CMK (cell line): ENCODE measurements at regions not wholly inside any gene's neighbourhood (a gene's known extent, or its start where the extent isn't known, plus 50 kb on each side); places are given as distances from the start of the nearest gene placed in this dataset.

ENCODE experiments used
- DNase-seq: peaks from one replicate; pipeline ENCODE4 v3.0.0-alpha.2; 2010; ENCODE audit warnings: low read depth

DNA sequence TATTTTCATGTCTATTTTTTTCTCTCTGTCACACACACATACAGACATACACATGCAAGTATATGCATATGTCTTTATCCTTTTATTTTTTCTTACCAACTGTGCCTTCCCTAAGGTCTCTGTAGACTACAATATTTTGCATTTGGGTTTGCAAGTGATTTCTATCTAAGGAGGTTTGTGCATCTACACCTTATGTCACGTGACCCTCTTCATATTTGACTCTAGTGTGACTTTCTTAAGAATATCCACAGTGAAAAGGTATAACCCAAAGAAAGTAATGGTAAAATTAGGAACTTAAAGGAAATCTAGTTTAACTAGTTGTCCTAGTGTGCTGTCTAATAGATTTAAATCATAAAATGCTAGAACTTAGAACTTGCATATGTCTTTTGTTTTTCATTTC lies 298.8 kb upstream of the LRIG3 start:
- no peak for DNase-seq

DNA sequence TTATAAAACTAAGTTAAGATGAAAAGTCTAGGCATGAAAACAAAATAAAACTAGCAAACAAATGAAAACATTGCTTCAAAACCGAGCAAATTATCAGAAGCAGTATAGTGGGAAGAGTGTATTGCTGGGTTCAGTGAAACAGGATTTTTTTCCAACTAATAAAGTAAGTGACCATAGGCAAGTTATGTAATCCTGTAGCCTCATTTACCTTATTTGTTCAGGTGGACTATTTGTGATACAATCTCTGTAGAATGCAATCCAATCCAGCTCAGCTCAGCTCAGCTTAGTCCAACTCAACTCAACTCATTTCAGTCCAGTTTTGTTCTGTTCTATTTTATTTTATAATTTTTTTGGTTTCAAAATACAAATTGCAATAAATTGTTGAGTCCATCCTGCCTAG lies 276.7 kb upstream of the LRIG3 start:
- no peak for DNase-seq

DNA sequence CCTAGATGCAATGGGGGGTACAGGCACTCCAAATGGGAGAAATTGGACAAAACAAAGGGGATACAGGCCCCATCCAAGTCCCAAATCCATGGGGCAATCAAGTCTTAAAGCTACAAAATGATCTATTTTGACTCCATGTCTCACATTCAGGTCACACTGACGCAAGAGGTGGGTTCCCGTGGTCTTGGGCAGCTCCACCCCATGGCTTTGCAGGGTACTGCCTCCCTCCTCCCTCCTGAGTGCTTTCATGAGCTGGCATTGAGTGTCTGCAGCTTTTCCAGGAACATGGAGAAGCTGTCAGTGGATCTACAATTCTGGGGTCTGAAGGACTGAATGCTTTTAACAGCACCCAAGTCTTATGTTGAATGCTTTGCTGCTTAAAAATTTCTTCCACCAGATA lies 274.5 kb upstream of the LRIG3 start:
- no peak for DNase-seq

DNA sequence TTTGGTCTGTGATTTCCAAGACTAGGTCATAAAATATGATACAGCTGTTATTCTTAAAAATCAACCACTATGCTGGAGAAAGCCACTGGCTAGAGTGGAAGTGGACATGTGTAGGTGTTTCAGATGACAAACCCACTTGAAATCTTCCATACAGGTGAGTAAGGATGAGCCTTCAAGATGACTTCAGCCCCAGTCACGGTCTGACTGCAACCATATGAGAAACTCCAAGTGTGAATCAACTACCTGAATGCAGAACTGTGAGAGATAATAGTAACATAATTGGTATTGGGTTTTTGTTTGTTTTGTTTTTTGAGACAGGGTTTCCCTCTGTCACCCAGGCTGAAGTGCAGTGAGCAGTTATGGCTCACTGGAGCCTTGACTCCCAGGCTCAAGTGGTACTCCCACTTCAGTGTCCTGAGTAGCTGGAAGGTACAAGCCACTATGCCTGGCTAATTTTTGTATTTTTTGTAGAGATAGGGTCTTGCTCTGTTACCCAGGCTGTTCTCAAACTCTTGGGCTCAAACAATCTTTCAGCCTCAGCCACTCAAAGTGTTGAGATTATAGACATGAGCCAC lies 273.3 kb upstream of the LRIG3 start:
- DNase-seq, result no peak

DNA sequence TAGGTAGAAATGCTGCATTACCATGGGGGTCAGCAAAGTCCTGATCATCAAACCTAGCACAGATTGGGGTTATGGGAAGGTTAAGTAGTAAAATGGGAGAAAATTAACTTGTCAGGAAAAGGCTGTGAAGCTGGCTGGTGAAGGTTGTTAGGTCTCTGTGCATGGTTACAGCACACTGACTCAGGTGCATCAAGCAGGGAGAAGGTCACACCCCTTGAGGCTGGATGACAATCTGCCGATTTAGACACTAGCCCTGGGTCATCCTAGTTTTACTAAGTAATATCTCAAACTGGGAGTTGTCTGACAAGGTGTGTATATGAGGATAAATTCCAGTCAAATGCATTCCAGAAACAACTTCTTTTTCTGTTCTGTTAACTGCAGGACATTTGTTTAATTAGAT lies 271.1 kb upstream of the LRIG3 start:
- no peak for DNase-seq

DNA sequence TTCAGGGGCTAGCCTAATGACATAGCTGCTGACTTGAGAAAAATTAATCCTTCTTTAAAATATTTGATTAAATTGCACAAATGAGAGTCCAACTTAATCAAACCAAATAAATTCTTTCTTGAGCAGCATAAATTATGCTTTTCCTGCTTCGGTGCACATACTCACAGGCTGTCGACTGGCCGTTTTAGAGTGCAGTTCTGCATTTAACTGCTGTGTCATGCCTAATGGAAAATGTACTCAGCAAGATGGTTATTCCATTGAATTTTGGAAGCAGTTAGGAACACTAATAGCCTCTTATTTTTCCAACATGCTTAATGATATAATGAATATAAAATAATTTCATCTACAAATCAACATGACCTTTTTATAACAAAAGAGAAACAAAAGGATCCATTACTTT lies 266.1 kb upstream of the LRIG3 start:
- DNase-seq, result no peak

DNA sequence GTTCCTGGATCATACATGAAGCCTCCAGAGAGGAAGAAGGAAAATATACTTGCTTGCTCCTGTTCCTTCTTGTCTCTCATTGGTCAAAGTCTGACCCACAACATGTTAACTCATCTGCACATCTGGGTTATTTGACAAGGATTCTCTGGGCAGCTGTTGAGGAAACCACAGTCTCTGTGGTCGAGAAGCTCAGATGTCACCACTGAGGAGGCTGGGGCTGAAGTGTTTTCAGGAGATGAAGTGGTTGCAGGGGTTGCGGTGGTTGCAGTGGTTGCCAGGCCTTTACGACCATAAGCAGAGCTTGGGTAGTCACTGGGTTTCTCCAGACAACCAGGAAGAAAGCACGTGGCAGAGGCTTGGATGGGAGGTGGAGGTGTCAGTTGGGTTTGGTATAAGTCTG lies 265.0 kb upstream of the LRIG3 start:
- DNase-seq, result peak; percentile 7

DNA sequence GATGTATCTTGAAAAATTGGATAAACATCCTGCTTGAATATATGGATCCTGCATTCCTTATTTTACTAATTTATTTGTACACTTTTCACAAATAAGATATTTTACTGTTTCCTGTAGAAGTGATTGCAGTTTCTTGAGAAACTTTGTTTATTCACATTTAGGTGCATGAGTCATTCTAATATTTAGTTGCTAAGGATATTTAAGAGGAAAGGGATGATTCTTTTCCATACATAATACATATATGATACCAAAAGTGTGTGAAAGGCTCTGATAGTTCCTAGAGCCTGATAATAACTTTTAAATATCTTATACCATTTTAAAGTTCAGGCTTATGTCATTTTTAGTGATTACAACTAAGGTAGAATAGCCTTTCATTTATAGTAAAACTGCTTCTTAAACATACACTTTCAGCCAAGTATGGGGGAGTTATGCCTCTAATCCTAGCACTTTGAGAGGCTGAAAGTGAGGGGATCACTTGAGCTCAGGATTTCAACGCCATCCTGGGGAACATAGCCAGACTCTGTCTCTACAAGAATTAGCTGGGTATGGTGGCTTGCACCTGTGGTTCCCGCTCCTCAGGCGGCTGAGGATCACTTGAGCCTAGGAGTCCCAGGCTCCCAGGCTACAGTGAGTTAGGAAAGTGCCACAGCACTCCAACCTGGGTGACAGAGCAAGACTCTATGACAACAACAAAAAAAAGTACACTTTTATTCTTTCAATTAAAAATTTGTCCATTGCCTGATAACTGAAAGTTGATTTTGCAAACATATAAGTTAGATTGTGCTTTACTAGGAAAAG lies 262.6 kb upstream of the LRIG3 start:
- DNase-seq, result no peak

DNA sequence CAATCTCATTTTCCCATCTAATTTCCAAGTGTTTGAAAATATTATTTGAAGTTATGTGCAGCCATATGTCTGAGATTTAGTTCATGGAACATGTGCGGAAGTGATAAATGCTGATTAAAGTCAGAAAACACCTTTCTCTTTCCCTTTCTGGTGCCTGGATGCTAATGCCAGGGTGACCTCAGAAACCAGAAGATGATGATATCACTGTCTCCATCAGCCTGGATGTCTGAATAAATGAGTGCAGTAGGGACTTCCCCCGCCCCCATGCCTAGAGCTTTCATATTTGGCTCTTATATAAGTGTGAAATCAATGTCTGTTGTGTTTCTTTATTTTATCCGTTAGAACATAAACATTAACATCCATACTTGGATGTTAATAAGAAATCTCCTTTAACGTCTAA lies 261.9 kb upstream of the LRIG3 start:
- no peak for DNase-seq

DNA sequence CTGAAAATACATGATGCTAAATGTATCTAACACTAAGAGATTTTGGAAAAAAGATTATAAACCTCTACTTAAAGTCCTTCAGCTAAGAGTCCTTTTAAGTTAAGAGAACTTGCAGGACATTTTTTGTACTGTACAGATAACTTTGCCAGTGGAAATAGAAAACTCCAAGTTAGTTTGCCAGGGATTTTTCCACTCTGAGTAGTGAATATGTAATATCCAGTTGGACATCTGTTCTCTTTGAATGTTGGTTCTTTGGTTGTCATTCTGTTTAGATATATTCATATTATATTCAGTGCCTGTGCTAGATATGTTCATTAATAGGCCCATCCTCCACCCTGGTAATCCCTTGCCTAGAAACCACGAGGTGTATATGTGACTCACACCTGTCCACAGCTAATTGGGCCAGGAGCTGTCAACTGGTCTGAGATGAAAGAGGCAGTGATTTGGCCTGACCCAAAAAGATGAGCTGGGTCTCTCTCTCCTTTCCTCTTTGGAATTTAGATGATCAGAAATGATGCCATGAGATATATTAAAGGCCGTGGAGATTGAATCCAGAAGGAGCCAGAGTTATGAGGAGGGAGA lies 261.0 kb upstream of the LRIG3 start:
- no peak for DNase-seq

DNA sequence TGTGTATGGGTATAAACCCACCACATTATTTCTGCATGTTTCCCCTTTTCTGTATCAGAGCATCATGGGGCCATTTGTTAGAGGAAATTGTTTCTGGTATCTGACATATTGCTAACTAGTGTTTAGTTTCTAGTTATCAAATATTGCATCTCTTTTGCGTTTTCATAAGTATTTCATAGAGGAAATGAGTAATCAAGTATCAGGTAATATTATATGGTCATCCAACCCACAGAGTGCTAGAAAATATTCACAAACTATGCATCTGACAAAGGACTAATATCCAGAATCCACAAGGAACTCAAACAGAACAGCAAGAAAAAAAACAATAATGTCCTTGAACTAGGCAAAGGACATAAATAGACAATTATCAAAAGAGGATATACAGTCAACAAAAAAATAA lies 258.9 kb upstream of the LRIG3 start:
- DNase-seq, result no peak

DNA sequence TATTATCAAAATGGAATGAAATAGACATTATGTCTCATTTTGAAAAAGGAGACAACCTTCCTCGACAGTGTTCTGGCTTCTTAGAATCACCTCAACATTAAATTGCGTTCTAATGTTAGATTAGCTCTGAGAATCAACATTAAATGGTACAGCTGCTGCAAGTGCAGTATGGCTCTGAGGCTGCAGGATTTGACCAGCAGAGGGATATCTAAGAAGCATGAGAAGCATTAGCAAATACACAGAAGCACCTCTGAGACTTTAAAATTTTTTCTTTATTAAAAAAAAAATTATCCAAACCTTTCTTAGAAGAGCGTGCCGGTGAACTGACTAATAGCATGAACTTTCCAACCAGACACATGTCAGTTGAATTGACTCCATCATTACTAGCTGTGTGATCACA lies 253.4 kb upstream of the LRIG3 start:
- no peak for DNase-seq

DNA sequence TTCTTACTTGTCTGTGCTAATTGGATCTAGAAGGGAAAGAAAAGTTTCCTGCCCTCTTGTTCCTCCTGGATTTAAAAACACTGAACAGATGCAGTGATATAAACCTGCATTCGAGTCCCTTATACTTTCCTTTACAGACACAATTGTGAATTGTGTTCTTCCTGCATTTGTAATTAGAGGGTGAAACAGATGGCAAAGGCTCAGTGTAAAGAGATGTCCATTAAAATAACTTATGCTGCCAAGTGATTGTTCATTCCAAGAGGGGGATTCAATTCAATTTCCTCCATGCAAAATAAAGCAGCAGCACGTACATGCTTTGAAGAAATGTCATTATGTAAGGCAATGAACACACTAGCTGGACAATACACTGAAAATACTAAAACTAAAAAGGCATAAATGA lies 248.3 kb upstream of the LRIG3 start:
- no peak for DNase-seq

DNA sequence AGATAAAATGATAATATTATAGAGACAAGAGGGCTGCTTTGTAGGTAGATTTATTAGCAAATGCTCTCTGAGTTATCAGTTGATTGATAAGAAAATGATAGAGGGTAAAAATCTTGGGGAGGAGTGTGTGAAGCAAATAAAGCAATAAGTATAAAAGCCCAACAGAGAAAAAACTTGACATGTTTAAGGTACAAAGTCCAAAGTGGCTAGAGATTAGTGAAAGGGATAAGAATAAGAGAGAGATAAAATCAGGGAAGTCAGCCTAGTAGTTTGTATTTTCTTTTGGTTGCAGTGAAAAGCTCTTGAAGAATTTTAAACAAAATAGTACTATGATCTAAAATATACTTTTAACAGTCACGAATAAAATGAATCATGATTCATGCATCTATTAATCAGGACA lies 246.2 kb upstream of the LRIG3 start:
- DNase-seq, result no peak

DNA sequence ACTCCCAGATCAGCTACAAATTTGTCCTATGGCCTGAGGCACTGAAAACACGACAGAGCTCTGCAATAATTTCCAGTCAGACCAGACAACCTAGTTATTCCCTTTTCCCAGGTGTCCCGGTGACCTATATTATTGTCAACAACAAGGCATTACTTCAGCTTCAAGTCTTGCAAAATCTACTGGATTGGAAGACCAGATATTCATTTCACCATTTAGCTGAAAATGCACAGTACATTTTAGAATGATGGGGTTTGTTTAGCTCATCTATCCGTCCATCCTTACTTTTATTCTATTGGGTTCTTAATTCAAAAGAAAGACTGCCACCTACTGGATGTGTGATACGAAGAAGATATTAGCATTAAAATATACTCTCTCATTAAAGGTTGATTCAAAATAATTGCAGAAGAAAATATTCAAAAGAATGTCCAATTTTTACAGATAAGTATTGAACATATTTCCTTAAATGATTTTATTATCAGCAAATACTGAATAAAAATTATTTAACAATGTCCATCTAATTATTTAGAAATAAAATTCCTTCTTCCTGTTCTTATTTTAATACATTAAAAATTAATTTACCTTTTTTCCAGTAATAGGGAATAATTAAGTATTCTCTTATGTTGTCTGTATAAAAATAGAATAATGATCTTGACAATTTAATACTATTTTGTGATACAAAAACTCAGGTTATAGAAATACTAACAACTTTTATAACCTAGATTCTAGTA lies 244.9 kb upstream of the LRIG3 start:
- DNase-seq, result no peak

DNA sequence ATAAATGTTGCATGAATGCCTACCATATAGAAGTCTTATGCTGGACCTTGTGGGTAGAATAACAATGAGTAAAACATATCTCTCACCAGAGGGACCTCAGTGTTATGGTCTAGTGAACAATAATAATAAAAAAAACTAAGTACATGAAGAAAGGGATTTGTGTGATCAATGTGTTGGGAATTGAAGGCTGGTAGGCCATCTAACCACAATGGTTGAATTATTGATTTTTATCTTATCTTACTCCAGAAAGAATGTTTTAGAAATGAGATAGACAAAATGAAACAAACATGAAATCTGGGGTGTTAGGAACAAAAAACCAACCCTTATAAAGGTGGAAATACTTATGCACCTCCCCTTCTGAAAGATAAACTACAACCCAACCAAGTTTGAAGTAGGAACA lies 243.9 kb upstream of the LRIG3 start:
- DNase-seq, result no peak

DNA sequence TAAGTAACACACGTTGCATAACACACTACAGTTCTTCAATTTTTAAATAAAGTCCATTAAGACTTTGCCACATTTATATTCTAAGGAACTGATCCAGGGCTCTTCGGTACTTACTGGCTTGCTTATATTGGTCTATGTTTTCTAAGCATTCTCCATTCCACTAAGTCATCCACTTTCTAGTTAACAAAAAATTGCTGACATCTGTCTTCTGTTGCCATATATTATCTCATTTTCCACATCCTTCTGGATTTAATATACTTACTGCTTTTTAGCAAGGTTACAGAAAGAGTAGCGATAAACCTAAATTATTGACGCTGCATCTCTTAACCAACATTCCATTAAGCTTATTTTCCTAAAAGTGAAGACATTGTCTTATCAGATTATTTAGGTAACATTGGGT lies 238.4 kb upstream of the LRIG3 start:
- no peak for DNase-seq

DNA sequence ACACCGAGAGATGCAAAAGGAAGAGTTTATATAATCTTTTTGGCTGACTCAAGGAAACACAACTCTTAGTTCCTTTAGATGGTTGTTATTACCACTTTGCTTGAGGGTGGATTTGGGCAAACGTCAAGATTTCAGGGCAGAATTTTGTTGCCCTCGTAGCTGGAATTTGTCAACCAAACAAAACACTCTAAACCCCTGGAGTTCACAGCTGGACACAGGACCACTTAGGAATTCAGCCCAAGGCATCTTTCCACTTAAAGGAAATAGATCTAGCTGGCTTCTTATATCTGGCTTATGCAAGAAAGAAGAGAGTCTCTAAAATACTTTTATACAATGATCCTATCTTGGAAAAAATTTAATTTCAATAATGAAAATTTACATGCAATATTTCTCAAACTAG lies 237.8 kb upstream of the LRIG3 start:
- no peak for DNase-seq

DNA sequence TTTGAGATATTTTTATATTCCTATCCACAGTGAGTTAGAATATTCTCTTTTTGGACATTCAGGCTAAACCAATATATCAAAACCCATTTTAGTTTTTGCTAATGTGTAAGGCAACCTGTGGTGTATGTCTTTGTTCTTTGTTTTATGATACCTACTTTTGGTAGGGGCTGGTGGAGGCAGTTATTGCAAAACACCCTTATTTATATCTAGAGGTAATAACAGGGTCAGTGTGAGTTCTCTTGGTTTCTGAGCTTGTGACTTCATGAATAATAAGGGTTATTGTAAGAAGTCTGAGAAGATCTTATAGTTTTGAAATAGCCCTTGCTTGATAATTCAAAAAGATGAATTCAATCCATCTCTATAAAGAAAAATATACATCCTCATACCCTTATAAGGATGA lies 235.1 kb upstream of the LRIG3 start:
- no peak for DNase-seq

DNA sequence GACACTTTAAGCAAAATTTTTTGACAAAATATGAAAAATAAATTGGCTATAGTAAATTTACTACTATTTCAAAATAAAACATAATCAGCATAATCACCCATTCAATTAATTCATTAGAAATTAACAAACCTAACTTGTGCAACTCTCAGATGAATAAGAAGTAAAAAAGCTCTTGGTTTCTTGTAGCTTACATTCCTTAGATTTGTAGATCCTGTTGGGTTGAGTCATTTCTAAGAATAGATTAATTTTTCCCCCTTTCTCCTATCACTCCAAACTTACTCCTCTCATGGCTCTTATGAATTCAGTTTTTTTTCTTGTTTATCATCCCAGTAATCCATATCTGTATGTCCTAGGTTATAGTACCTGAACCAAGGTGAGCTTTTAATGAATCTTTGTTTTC lies 230.9 kb upstream of the LRIG3 start:
- DNase-seq, result no peak

DNA sequence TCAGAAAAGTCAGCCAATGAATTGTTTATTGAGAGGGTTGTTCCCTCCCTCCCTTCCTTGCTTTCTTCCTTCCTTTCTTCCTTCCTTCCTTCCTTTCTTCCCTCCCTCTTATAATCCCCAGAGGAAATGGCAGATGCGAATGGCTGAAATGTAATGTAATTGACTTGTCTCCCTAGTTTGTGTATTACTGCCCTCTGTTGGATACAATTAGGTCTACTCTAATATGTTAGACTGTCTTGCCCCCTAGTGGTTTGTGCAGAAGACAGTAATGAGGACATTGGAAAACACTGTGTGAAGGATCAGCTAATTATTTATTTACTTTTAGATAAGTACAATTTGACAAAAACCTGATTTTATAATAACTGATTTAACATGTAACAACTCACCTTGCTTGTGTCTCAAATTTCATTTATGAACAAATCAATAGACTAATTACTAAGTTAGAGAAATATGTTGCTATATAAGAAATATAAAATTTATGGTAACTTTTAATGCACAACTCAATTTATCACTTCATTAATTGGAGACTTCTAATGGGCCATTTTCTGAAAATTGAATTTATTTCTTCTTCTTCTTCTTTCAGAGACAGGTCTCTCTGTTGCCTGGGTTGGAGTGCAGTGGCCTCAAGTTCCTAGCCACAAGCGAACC lies 229.8 kb upstream of the LRIG3 start:
- DNase-seq, result peak; percentile 12

DNA sequence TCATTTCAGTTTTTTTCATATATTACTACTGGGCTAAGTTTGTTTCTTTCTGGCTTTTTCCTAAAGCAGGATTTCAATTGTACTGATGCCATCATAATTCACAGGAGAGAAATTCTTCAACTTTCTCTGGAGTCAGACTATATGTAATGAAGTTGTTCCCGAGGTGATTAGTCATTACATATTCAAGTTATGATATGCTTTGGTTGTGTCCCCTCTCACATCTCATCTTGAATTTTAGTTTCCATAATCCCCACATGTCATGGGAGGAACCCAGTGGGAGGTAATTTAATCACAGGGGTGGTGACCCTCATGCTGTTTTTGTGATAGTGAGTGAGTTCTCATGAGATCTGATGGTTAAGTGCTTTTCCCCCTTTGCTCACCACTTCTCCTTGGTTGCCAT lies 227.5 kb upstream of the LRIG3 start:
- no peak for DNase-seq
